B cell (primary cell): ENCODE measurements at regions not wholly inside any gene's neighbourhood (a gene's known extent, or its start where the extent isn't known, plus 50 kb on each side); places are given as distances from the start of the nearest gene placed in this dataset.

Experiments
- ATAC-seq: fragments of 200-7000 bp; cut with Tn5 transposase; one replicate; pipeline ENCODE4 v1.10.0; 2021; ENCODE audit warnings: low read depth, mild to moderate bottlenecking, moderate number of reproducible peaks, moderate library complexity
- CTCF ChIA-PET: fragments of 350-600 bp; sonication (Branson Sonifier 250); formaldehyde crosslinking; loops from one replicate; lab custom pipeline; 2021; ENCODE audit warnings: antibody characterized with exemption, inconsistent platforms; lab: Charles Lee
- POLR2A ChIA-PET: fragments of 350-600 bp; sonication (Branson Sonifier 250); formaldehyde crosslinking; loops from one replicate; lab custom pipeline; 2021; ENCODE audit warnings: antibody characterized with exemption; lab: Charles Lee
- DNase-seq: peaks from one replicate; pipeline ENCODE4 v3.0.0; 2013
- H2AFZ ChIP-seq: 2 replicates; pipeline ENCODE4 v1.6.1; 2012; ENCODE audit warnings: mild to moderate bottlenecking, low read depth, low read length; ENCODE audit not compliant: insufficient read depth, poor library complexity, severe bottlenecking
- H3K27ac ChIP-seq, 2 donors: 1 replicate in 1 of 2; 2 replicates in 1 of 2; pipeline ENCODE4 v1.5.1; 2012 to 2013; ENCODE audit warnings: low read length in 2 of 2, mild to moderate bottlenecking in 2 of 2, moderate library complexity in 1 of 2
- H3K27me3 ChIP-seq, 4 experiments: fragments of 200-600 bp in 1 of 4; sonication (generic) in 1 of 4; replicated peaks in 1 of 4; 1 replicate in 2 of 4; 2 replicates in 2 of 4; pipeline versions ENCODE4 v1.6.1 to v1.7.0; 2013 to 2016; ENCODE audit warnings: low read length in 3 of 4, mild to moderate bottlenecking in 2 of 4, mixed read lengths in 1 of 4, moderate library complexity in 1 of 4; ENCODE audit not compliant: insufficient read depth in 4 of 4, control insufficient read depth in 3 of 4; ENCODE audit errors: control extremely low read depth in 1 of 4
- H3K36me3 ChIP-seq, 2 experiments: replicated peaks in 1 of 2; 1 replicate in 1 of 2; 2 replicates in 1 of 2; pipeline versions ENCODE4 v1.6.1 to v1.7.1; 2013; ENCODE audit warnings: low read length in 1 of 2; ENCODE audit not compliant: insufficient read depth in 2 of 2, control insufficient read depth in 1 of 2; ENCODE audit errors: control extremely low read depth in 1 of 2, extremely low read depth in 1 of 2
- H3K4me1 ChIP-seq, 2 donors: fragments of 200-600 bp in 1 of 2; sonication (generic) in 1 of 2; 1 replicate in 1 of 2; 2 replicates in 1 of 2; pipeline versions ENCODE4 v1.5.1 to v1.6.1; 2013 to 2017; ENCODE audit warnings: low read length in 2 of 2; ENCODE audit not compliant: control insufficient read depth in 2 of 2, insufficient read depth in 2 of 2
- H3K4me2 ChIP-seq: replicated peaks from 2 replicates; pipeline ENCODE3; 2012; ENCODE audit warnings: mild to moderate bottlenecking, low read depth, low read length; ENCODE audit not compliant: poor library complexity, severe bottlenecking
- H3K4me3 ChIP-seq, 5 experiments: fragments of 200-600 bp in 1 of 5; sonication (generic) in 1 of 5; 1 replicate in 3 of 5; 2 replicates in 2 of 5; pipeline versions ENCODE4 v1.5.1 to v1.7.0; 2011 to 2016; ENCODE audit warnings: low read length in 4 of 5, mild to moderate bottlenecking in 4 of 5, low read depth in 2 of 5, control low read depth in 1 of 5, moderate library complexity in 1 of 5; ENCODE audit not compliant: insufficient read depth in 1 of 5; ENCODE audit errors: control extremely low read depth in 1 of 5, extremely low read depth in 1 of 5
- H3K79me2 ChIP-seq: fragments of 200-600 bp; sonication (generic); one replicate; pipeline ENCODE4 v1.6.0; 2016; ENCODE audit warnings: low read length; ENCODE audit not compliant: control insufficient read depth, insufficient read depth
- H3K9ac ChIP-seq: fragments of 200-600 bp; sonication (generic); 2 replicates; pipeline ENCODE4 v1.6.1; 2017; ENCODE audit warnings: mild to moderate bottlenecking, low read length, moderate library complexity
- H3K9me3 ChIP-seq, 3 donors: one replicate each; pipeline versions ENCODE4 v1.6.1 to v1.7.1; 2013; ENCODE audit warnings: low read length in 2 of 3; ENCODE audit not compliant: control insufficient read depth in 2 of 3, insufficient read depth in 1 of 3; ENCODE audit errors: control extremely low read depth in 1 of 3
- H4K20me1 ChIP-seq: 2 replicates; pipeline ENCODE4 v1.6.0; 2012; ENCODE audit warnings: mild to moderate bottlenecking, low read length; ENCODE audit not compliant: insufficient read depth, control insufficient read depth, poor library complexity, severe bottlenecking
- H3K27ac Mint-ChIP-seq: one replicate; pipeline ENCODE4 v1.8.0; 2021; ENCODE audit warnings: mixed read lengths
- H3K27me3 Mint-ChIP-seq: one replicate; pipeline ENCODE4 v1.8.0; 2021; ENCODE audit warnings: mixed read lengths
- H3K4me1 Mint-ChIP-seq: one replicate; pipeline ENCODE4 v1.8.0; 2021; ENCODE audit warnings: mixed read lengths
- H3K4me3 Mint-ChIP-seq: one replicate; pipeline ENCODE4 v1.8.0; 2021; ENCODE audit warnings: mixed read lengths
- H3K9me3 Mint-ChIP-seq: one replicate; pipeline ENCODE4 v1.8.0; 2022; ENCODE audit warnings: mixed read lengths; ENCODE audit not compliant: insufficient read depth
- CTCF ChIP-seq: fragments of 200-600 bp; IDR thresholded peaks from one replicate; pipeline ENCODE4 v1.8.0; 2022; ENCODE audit warnings: antibody characterized with exemption, mild to moderate bottlenecking
- EZH2 ChIP-seq: IDR thresholded peaks from 2 replicates; pipeline ENCODE4 v1.6.1; 2012; ENCODE audit warnings: borderline replicate concordance, low read depth, mild to moderate bottlenecking, moderate library complexity, low read length; ENCODE audit not compliant: insufficient read depth, poor library complexity, severe bottlenecking
- WGBS: methylation state at CpG from one replicate; pipeline ENCODE4 v1.1.5; 2013; ENCODE audit warnings: missing lambda C conversion rate; ENCODE audit not compliant: insufficient coverage; 5-methylcytosine and 5-hydroxymethylcytosine counted together
- intact Hi-C: fragments of 100-400 bp; cut with micrococcal nuclease; formaldehyde crosslinking; loops from one replicate; pipeline ENCODE4 v1.10.0; 2022

- H3K27me3 Mint-ChIP-seq = no peaks in the 10 kb centered on the region
- H3K4me2 ChIP-seq = no peak overlapping the region
- H3K36me3 ChIP-seq = no peaks in the 10 kb centered on the region
- no peaks in the 10 kb centered on the region for H3K27me3 ChIP-seq
- no peak for TF ChIP-seq EZH2
- TF ChIP-seq CTCF = no peak
- H3K4me1 Mint-ChIP-seq = no peaks in the 10 kb centered on the region
- H3K4me3 ChIP-seq = no peak overlapping the region
- DNase-seq (no peak), ATAC-seq (no peak)
- H3K27ac Mint-ChIP-seq = no peak overlapping the region
- no peaks in the 10 kb centered on the region for H3K4me1 ChIP-seq
- CTCF ChIA-PET = no interaction called here
- no peaks in the 10 kb centered on the region for H4K20me1 ChIP-seq
- no peaks in the 10 kb centered on the region for H3K9me3 ChIP-seq
- no peak overlapping the region for H3K27ac ChIP-seq
- no peak overlapping the region for H3K9ac ChIP-seq
- no peak overlapping the region for H3K4me3 Mint-ChIP-seq
- H2AFZ ChIP-seq = no peak overlapping the region
- no CpG with 5 or more reads among the region's 5 CpGs for WGBS
- intact Hi-C loops = no loop called here
- H3K79me2 ChIP-seq = no peaks in the 10 kb centered on the region
- H3K9me3 Mint-ChIP-seq = no peaks in the 10 kb centered on the region
- POLR2A ChIA-PET = no interaction called here
Observed at GRCh38 chr2:19203866-19204265, 154.6 kb downstream of the OSR1 start.

DNA sequence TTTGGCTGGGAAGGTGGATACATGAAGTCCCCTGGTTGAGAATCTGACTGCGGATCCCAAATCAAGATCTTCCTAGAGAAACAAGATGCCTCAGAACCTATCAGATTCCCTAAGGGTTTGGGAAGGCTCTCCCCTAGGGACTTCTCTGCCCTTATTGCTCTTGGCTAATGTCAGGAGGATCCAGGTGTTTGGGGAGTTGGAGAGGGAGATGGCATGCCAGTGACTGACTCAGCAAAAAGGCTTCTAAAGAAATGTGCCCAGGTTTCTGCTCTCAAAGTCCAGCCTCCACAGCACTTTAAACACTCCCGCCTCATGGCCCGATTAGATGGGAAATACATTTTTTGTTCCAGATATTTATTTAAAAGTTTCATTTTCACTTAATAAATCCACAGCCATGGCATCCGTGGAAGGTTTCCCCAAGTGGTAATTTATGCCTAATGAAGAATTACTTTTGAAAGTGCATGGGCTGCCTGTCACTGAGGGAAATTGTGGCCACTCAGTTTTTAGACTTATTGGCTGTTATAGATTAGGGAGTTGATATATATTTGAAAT is 156.4 kb downstream of the OSR1 start:
- POLR2A ChIA-PET = no interaction called here
- H3K4me1 Mint-ChIP-seq = no peaks in the 10 kb centered on the region
- H2AFZ ChIP-seq = no peak overlapping the region

More for the DNA sequence above, 156.4 kb downstream of the OSR1 start:
- H3K27ac Mint-ChIP-seq = no peak overlapping the region
- H3K9ac ChIP-seq = no peak overlapping the region
- no peak for DNase-seq
- no peaks in the 10 kb centered on the region for H3K9me3 Mint-ChIP-seq
- no peaks in the 10 kb centered on the region for H3K4me1 ChIP-seq
- H3K4me3 Mint-ChIP-seq = no peak overlapping the region
- H3K4me3 ChIP-seq = no peak overlapping the region
- no peak for ATAC-seq
- no peaks in the 10 kb centered on the region for H3K27me3 Mint-ChIP-seq
- no peaks in the 10 kb centered on the region for H3K36me3 ChIP-seq
- H3K79me2 ChIP-seq = no peaks in the 10 kb centered on the region
- no peak for TF ChIP-seq CTCF
- TF ChIP-seq EZH2 = no peak
- no CpG with 5 or more reads among the region's 4 CpGs for WGBS
- intact Hi-C loops = no loop called here
- no peaks in the 10 kb centered on the region for H3K27me3 ChIP-seq
- H3K4me2 ChIP-seq = no peak overlapping the region
- H3K27ac ChIP-seq = no peak overlapping the region
- H3K9me3 ChIP-seq = peaks cover 0 to 1% (median 0%) of the 10 kb centered on the region in 3 donors
- no peaks in the 10 kb centered on the region for H4K20me1 ChIP-seq
- CTCF ChIA-PET = no interaction called here
